HepG2 (cell line): ENCODE measurements at regions not wholly inside any gene's neighbourhood (a gene's known extent, or its start where the extent isn't known, plus 50 kb on each side); places are given as distances from the start of the nearest gene placed in this dataset.

ENCODE experiments used
- ATAC-seq: fragments of 200-7000 bp; cut with Tn5 transposase; 3 replicates; pipeline ENCODE4 v1.9.1; 2020; ENCODE audit warnings: mild to moderate bottlenecking, moderate library complexity
- BruUV-seq: library from RNA; stranded (reverse); fragments of 400-500 nt; replicated peaks from 2 replicates; lab custom pipeline; 2021; lab: Mats Ljungman, UMichigan
- CTCF ChIA-PET: fragments of 300-600 bp; formaldehyde crosslinking; extraction: SDS; loops from one replicate; lab custom pipeline; 2021; ENCODE audit warnings: low total read pairs, inconsistent platforms, low intra/inter-chr PET ratio; lab: Yijun Ruan, JAX
- POLR2A ChIA-PET: fragments of 350-600 bp; sonication (Branson Sonifier 250); formaldehyde crosslinking; loops from one replicate; lab custom pipeline; 2020; ENCODE audit warnings: antibody characterized with exemption, inconsistent platforms; lab: Yijun Ruan, JAX
- DNase-seq: peaks from one replicate; pipeline ENCODE4 v3.0.0-alpha.2; 2015; ENCODE audit warnings: low spot score
- FAIRE-seq: peaks from 3 replicates; lab custom pipeline; 2011; peaks lifted over from hg19 to GRCh38; lab: Jason Lieb, UNC
- H2AFZ ChIP-seq: one replicate; pipeline ENCODE4 v1.6.1; 2011; ENCODE audit warnings: low read length, inconsistent platforms
- H3K27ac ChIP-seq: fragments of 300-600 bp; 3 replicates; pipeline ENCODE4 v1.8.0; 2011; ENCODE audit warnings: mixed run types, mild to moderate bottlenecking, mixed read lengths, low read length, inconsistent platforms; ENCODE audit not compliant: insufficient read depth; ENCODE audit errors: extremely low read length
- H3K27me3 ChIP-seq, 2 experiments: fragments of 200-600 bp in 1 of 2; 2 replicates in 1 of 2; 3 replicates in 1 of 2; pipeline versions ENCODE4 v1.6.0 to v1.8.0; 2011; ENCODE audit warnings: low read length in 2 of 2, mild to moderate bottlenecking in 2 of 2, moderate library complexity in 2 of 2, inconsistent platforms in 1 of 2; ENCODE audit not compliant: insufficient read depth in 2 of 2, control insufficient read depth in 1 of 2
- H3K36me3 ChIP-seq, 2 experiments: fragments of 200-600 bp in 1 of 2; replicated peaks in 1 of 2; 2 replicates in 1 of 2; 3 replicates in 1 of 2; pipeline versions ENCODE4 v1.5.1 to v1.8.0; 2011; ENCODE audit warnings: low read length in 2 of 2, inconsistent platforms in 1 of 2; ENCODE audit not compliant: insufficient read depth in 2 of 2, control insufficient read depth in 1 of 2
- H3K4me1 ChIP-seq: 2 replicates; pipeline ENCODE4 v1.5.1; 2012; ENCODE audit warnings: low read length, inconsistent platforms; ENCODE audit not compliant: insufficient read depth
- H3K4me2 ChIP-seq: 2 replicates; pipeline ENCODE4 v1.6.0; 2011; ENCODE audit warnings: low read depth, low read length, inconsistent platforms
- H3K4me3 ChIP-seq, 3 experiments: fragments of 200-600 bp in 1 of 3; sonication (generic), shearing (Covaris generic) in 1 of 3; replicated peaks in 1 of 3; 2 replicates each; pipeline ENCODE4 v1.5.1; 2011 to 2016; ENCODE audit warnings: low read length in 3 of 3, inconsistent platforms in 2 of 3, low read depth in 2 of 3, mild to moderate bottlenecking in 2 of 3, control low read depth in 1 of 3, mixed read lengths in 1 of 3; ENCODE audit not compliant: insufficient read depth in 1 of 3
- H3K79me2 ChIP-seq: one replicate; pipeline ENCODE4 v1.6.1; 2011; ENCODE audit warnings: low read length, inconsistent platforms; ENCODE audit not compliant: insufficient read depth
- H3K9ac ChIP-seq: 2 replicates; pipeline ENCODE4 v1.6.0; 2011; ENCODE audit warnings: mild to moderate bottlenecking, low read depth, low read length, inconsistent platforms; ENCODE audit not compliant: insufficient read depth
- H3K9me3 ChIP-seq: 2 replicates; pipeline ENCODE4 v1.5.1; 2012; ENCODE audit warnings: mild to moderate bottlenecking, low read length
- H4K20me1 ChIP-seq: 2 replicates; pipeline ENCODE4 v1.6.0; 2011; ENCODE audit warnings: inconsistent platforms, mild to moderate bottlenecking, low read length, moderate library complexity; ENCODE audit not compliant: insufficient read depth
- AGO1 ChIP-seq: fragments of 200-400 bp; formaldehyde crosslinking; IDR thresholded peaks from 2 replicates; pipeline ENCODE4 v1.6.1; 2017; ENCODE audit warnings: mild to moderate bottlenecking, low read depth, low read length, moderate library complexity; ENCODE audit not compliant: poor library complexity, severe bottlenecking
- ARNT2 ChIP-seq: sonication (generic); formaldehyde crosslinking; IDR thresholded peaks from 2 replicates; pipeline ENCODE4 v1.8.0; 2022; ENCODE audit warnings: mild to moderate bottlenecking, low read depth, missing genetic modification reagents, moderate library complexity
- EED ChIP-seq: sonication (generic); formaldehyde crosslinking; IDR thresholded peaks from 2 replicates; pipeline ENCODE4 v1.5.0; 2020; ENCODE audit warnings: mild to moderate bottlenecking, missing genetic modification reagents
- EHMT2 ChIP-seq: fragments of 200-600 bp; sonication (generic); IDR thresholded peaks from 2 replicates; pipeline ENCODE4 v1.7.0; 2017; ENCODE audit warnings: antibody characterized with exemption, low read depth, low read length, borderline replicate concordance
- FOXC1 ChIP-seq: sonication (generic); formaldehyde crosslinking; IDR thresholded peaks from 2 replicates; pipeline ENCODE4 v1.8.0; 2022; ENCODE audit warnings: mild to moderate bottlenecking, missing genetic modification reagents, borderline replicate concordance
- FOXK2 ChIP-seq: fragments of 450-650 bp; IDR thresholded peaks from 2 replicates; pipeline ENCODE4 v1.6.1; 2016
- GMEB2 ChIP-seq: IDR thresholded peaks from 2 replicates; pipeline ENCODE4 v1.6.1; 2016; ENCODE audit warnings: missing biosample characterization, missing genetic modification reagents, low read depth
- KLF11 ChIP-seq: IDR thresholded peaks from 2 replicates; pipeline ENCODE4 v1.6.1; 2016; ENCODE audit warnings: missing compliant biosample characterization
- KLF13 ChIP-seq: sonication (generic); formaldehyde crosslinking; IDR thresholded peaks from 2 replicates; pipeline ENCODE4 v1.4.0; 2020; ENCODE audit warnings: mild to moderate bottlenecking, missing genetic modification reagents
- REPIN1 ChIP-seq: sonication (generic); formaldehyde crosslinking; IDR thresholded peaks from 2 replicates; pipeline ENCODE4 v1.8.0; 2022; ENCODE audit warnings: missing genetic modification reagents, low read depth, mild to moderate bottlenecking, borderline replicate concordance
- SSRP1 ChIP-seq: IDR thresholded peaks from 2 replicates; pipeline ENCODE4 v1.6.1; 2016; ENCODE audit warnings: control low read depth
- TBP ChIP-seq: sonication (generic); formaldehyde crosslinking; IDR thresholded peaks from 2 replicates; pipeline ENCODE4 v1.5.0; 2020; ENCODE audit warnings: missing genetic modification reagents
- TFDP2 ChIP-seq: sonication (generic); formaldehyde crosslinking; IDR thresholded peaks from 2 replicates; pipeline ENCODE4 v1.4.0; 2020; ENCODE audit warnings: missing genetic modification reagents
- YY1 ChIP-seq: IDR thresholded peaks from 2 replicates; pipeline ENCODE4 v1.6.1; 2011; ENCODE audit warnings: low read length, low read depth, moderate library complexity, mild to moderate bottlenecking; ENCODE audit not compliant: insufficient read depth, insufficient replicate concordance
- ZFP90 ChIP-seq: sonication (generic); formaldehyde crosslinking; IDR thresholded peaks from 2 replicates; pipeline ENCODE4 v1.8.0; 2022; ENCODE audit warnings: missing genetic modification reagents, mild to moderate bottlenecking, inconsistent platforms, borderline replicate concordance
- ZNF354B ChIP-seq: sonication (generic); formaldehyde crosslinking; IDR thresholded peaks from 2 replicates; pipeline ENCODE4 v1.8.0; 2022; ENCODE audit warnings: mild to moderate bottlenecking, missing genetic modification reagents
- WGBS: methylation state at CpG from one replicate; pipeline ENCODE4 v1.1.6; 2017; ENCODE audit warnings: low lambda C conversion rate; 5-methylcytosine and 5-hydroxymethylcytosine counted together
- in situ Hi-C: cut with HindIII; loops from 2 replicates; pipeline ENCODE4 v1.10.0; 2017; ENCODE audit warnings: low pct_unique_long_range_greater_than_20kb; ENCODE audit not compliant: extremely low pct_ligation_motif_present
- intact Hi-C: fragments of 100-400 bp; cut with micrococcal nuclease; formaldehyde crosslinking; loops from one replicate; pipeline ENCODE4 v1.10.0; 2022; ENCODE audit not compliant: unreplicated experiment

GRCh38 chrX:99033226-99033901, 1376.7 kb downstream of the PCDH19 start:
- FAIRE-seq: no peak
- CTCF ChIA-PET: no interaction called here
- intact Hi-C loops (no loop called here), in situ Hi-C loops (no loop called here)
- Histone ChIP-seq H3K27me3 (no peaks in the 10 kb centered on the region), H3K4me3 (no peak overlapping the region), H3K79me2 (no peaks in the 10 kb centered on the region), H4K20me1 (no peaks in the 10 kb centered on the region), H3K9me3 (no peaks in the 10 kb centered on the region), H3K36me3 (no peaks in the 10 kb centered on the region), H3K4me2 (no peak overlapping the region), H2AFZ (no peak overlapping the region), H3K9ac (no peak overlapping the region), H3K4me1 (no peaks in the 10 kb centered on the region), H3K27ac (no peak overlapping the region)
- TF ChIP-seq TFDP2 (CRISPR knock-in tag) (no peak), ARNT2 (CRISPR knock-in tag) (no peak), GMEB2 (no peak), ZFP90 (CRISPR knock-in tag) (no peak), YY1 (no peak), ZNF354B (no peak), KLF13 (CRISPR knock-in tag) (no peak), REPIN1 (no peak), FOXK2 (no peak), FOXC1 (CRISPR knock-in tag) (no peak), SSRP1 (CRISPR knock-in tag) (no peak), KLF11 (CRISPR knock-in tag) (no peak), EHMT2 (no peak), AGO1 (no peak), TBP (CRISPR knock-in tag) (no peak), EED (CRISPR knock-in tag) (no peak)
- no peak for ATAC-seq
- POLR2A ChIA-PET: no interaction called here
- WGBS: 0% methylated on average over 1 of the region's 1 CpG
- DNase-seq: no peak
- no TSS peak for BruUV-seq
